ENCODE measurements at regions not wholly inside any gene's neighbourhood (a gene's known extent, or its start where the extent isn't known, plus 50 kb on each side); places are given as distances from the start of the nearest gene placed in this dataset.

GRCh38 chr13:85332615-85333014, 466.6 kb downstream of the SLITRK6 start:
- no peak for FAIRE-seq
- no peak for DNase-seq (ENCODE audit: insufficient read length, low spot score)

GRCh38 chr13:85321734-85322133, 477.5 kb downstream of the SLITRK6 start:
- FAIRE-seq (no peak), DNase-seq (ENCODE audit: insufficient read length, low spot score) (no peak)

- FAIRE-seq (no peak), DNase-seq (ENCODE audit: insufficient read length, low spot score) (no peak)
Measured at GRCh38 chr13:85317781-85318180, 481.4 kb downstream of the SLITRK6 start.

GRCh38 chr13:85316506-85317025, 482.7 kb downstream of the SLITRK6 start:
- FAIRE-seq (no peak), DNase-seq (ENCODE audit: insufficient read length, low spot score) (no peak)

GRCh38 chr13:85314686-85315085, 484.5 kb downstream of the SLITRK6 start:
- FAIRE-seq (no peak), DNase-seq (ENCODE audit: insufficient read length, low spot score) (no peak)

- FAIRE-seq (no peak), DNase-seq (ENCODE audit: insufficient read length, low spot score) (peak; percentile 21)
Measured at GRCh38 chr13:85313761-85314503, 485.3 kb downstream of the SLITRK6 start.

- DNase-seq (ENCODE audit: insufficient read length, low spot score), result no peak
Measured at GRCh38 chr13:85312071-85312470, 487.1 kb downstream of the SLITRK6 start.

GRCh38 chr13:85303630-85304029, 495.6 kb downstream of the SLITRK6 start:
- FAIRE-seq (no peak), DNase-seq (ENCODE audit: insufficient read length, low spot score) (no peak)

More at GRCh38 chr13:85312071-85312470, 487.1 kb downstream of the SLITRK6 start:
- no peak for FAIRE-seq

- FAIRE-seq (no peak), DNase-seq (ENCODE audit: insufficient read length, low spot score) (no peak)
Measured at GRCh38 chr13:85298387-85298924, 500.8 kb downstream of the SLITRK6 start.

GRCh38 chr13:85288698-85289097, 510.5 kb downstream of the SLITRK6 start:
- DNase-seq (ENCODE audit: insufficient read length, low spot score) (no peak), FAIRE-seq (no peak)

GRCh38 chr13:85287528-85287927, 511.7 kb downstream of the SLITRK6 start:
- FAIRE-seq (no peak), DNase-seq (ENCODE audit: insufficient read length, low spot score) (no peak)

GRCh38 chr13:85286081-85286480, 513.1 kb downstream of the SLITRK6 start:
- FAIRE-seq (no peak), DNase-seq (ENCODE audit: insufficient read length, low spot score) (no peak)

GRCh38 chr13:85284349-85284748, 514.9 kb downstream of the SLITRK6 start:
- DNase-seq (ENCODE audit: insufficient read length, low spot score) (no peak), FAIRE-seq (no peak)

- DNase-seq (ENCODE audit: insufficient read length, low spot score) (no peak), FAIRE-seq (no peak)
Measured at GRCh38 chr13:85283408-85283807, 515.8 kb downstream of the SLITRK6 start.

- FAIRE-seq (no peak), DNase-seq (ENCODE audit: insufficient read length, low spot score) (no peak)
Measured at GRCh38 chr13:85282876-85283275, 516.3 kb downstream of the SLITRK6 start.

GRCh38 chr13:85278851-85279250, 520.4 kb downstream of the SLITRK6 start:
- no peak for FAIRE-seq
- DNase-seq (ENCODE audit: insufficient read length, low spot score), result no peak

GRCh38 chr13:85277748-85278147, 521.5 kb downstream of the SLITRK6 start:
- FAIRE-seq (no peak), DNase-seq (ENCODE audit: insufficient read length, low spot score) (peak; percentile 23)

- FAIRE-seq (no peak), DNase-seq (ENCODE audit: insufficient read length, low spot score) (no peak)
Measured at GRCh38 chr13:85266771-85267170, 532.4 kb downstream of the SLITRK6 start.

GRCh38 chr13:85266331-85266730, 532.9 kb downstream of the SLITRK6 start:
- no peak for FAIRE-seq
- no peak for DNase-seq (ENCODE audit: insufficient read length, low spot score)

- no peak for FAIRE-seq
- DNase-seq (ENCODE audit: insufficient read length, low spot score), result no peak
Measured at GRCh38 chr13:85265296-85265695, 533.9 kb downstream of the SLITRK6 start.

GRCh38 chr13:85262499-85262898, 536.7 kb downstream of the SLITRK6 start:
- FAIRE-seq (no peak), DNase-seq (ENCODE audit: insufficient read length, low spot score) (no peak)

- FAIRE-seq (no peak), DNase-seq (ENCODE audit: insufficient read length, low spot score) (no peak)
Measured at GRCh38 chr13:85261757-85262346, 537.4 kb downstream of the SLITRK6 start.
